ENCODE measurements at regions not wholly inside any gene's neighbourhood (a gene's known extent, or its start where the extent isn't known, plus 50 kb on each side); places are given as distances from the start of the nearest gene placed in this dataset.

DNA sequence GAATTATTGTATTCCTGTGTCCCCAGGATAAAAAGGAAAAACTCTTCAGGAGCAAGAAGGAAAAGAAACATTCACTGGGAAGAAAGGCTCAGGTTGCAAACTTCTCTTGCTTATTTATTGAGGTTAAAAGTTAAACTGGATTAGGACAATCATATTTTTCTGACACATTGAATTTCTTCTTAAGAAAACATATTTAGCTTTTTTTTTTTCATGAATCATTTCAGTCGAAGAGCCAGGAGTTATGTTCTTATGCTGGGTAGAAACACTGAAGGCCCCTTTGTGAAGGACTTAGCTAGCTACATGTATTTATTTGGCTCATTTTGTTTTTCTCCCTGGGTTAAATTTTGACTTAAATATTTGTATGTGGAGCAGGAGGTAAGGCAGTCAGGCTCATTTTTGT, 434.0 kb downstream of the KLF5 start:
- H3K9me3 ChIP-seq (replicated peaks in 1 of 2; ENCODE audit: control insufficient read depth in 1 of 2, insufficient read depth in 1 of 2, low read length in 2 of 2): peaks cover 7 to 10% of the 10 kb centered on the region in 2 donors
- no peaks in the 10 kb centered on the region for H3K4me1 ChIP-seq (ENCODE audit: control insufficient read depth in 1 of 2, insufficient read depth in 2 of 2, low read length in 2 of 2)
- H3K27me3 ChIP-seq (ENCODE audit: control insufficient read depth in 2 of 2, insufficient read depth in 2 of 2, low read length in 2 of 2): no peaks in the 10 kb centered on the region
- WGBS (ENCODE audit: insufficient coverage): no CpG with 5 or more reads among the region's 1 CpG
- DNase-seq: no peak
- Mint-ChIP-seq H3K9me3 (peaks cover 6 to 17% (median 7%) of the 10 kb centered on the region in 7 donors), H3K4me1 (no peaks in the 10 kb centered on the region), H3K27ac (no peak overlapping the region), H3K4me3 (no peak overlapping the region), H3K27me3 (ENCODE audit: low read depth in 3 of 3) (peaks cover 0 to 2% (median 0%) of the 10 kb centered on the region in 3 donors), H3K36me3 (no peaks in the 10 kb centered on the region)
- no peak overlapping the region for H3K4me2 ChIP-seq (replicated peaks; ENCODE audit: extremely low read depth, low read length, poor library complexity, severe bottlenecking)
- no peaks in the 10 kb centered on the region for H3K36me3 ChIP-seq (replicated peaks in 1 of 2; ENCODE audit: control insufficient read depth in 1 of 2, insufficient read depth in 2 of 2, low read length in 2 of 2)
- H3K9ac ChIP-seq (ENCODE audit: insufficient read depth, low read length, poor library complexity, severe bottlenecking): no peak overlapping the region
- H2AFZ ChIP-seq (ENCODE audit: insufficient read depth, low read depth, low read length, poor library complexity, severe bottlenecking): no peak overlapping the region
- TF ChIP-seq, protein P1, sequence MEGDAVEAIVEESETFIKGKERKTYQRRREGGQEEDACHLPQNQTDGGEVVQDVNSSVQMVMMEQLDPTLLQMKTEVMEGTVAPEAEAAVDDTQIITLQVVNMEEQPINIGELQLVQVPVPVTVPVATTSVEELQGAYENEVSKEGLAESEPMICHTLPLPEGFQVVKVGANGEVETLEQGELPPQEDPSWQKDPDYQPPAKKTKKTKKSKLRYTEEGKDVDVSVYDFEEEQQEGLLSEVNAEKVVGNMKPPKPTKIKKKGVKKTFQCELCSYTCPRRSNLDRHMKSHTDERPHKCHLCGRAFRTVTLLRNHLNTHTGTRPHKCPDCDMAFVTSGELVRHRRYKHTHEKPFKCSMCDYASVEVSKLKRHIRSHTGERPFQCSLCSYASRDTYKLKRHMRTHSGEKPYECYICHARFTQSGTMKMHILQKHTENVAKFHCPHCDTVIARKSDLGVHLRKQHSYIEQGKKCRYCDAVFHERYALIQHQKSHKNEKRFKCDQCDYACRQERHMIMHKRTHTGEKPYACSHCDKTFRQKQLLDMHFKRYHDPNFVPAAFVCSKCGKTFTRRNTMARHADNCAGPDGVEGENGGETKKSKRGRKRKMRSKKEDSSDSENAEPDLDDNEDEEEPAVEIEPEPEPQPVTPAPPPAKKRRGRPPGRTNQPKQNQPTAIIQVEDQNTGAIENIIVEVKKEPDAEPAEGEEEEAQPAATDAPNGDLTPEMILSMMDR (IDR thresholded peaks at IDR 0.05): no peak
- H3K79me2 ChIP-seq (ENCODE audit: insufficient read depth, low read length): no peaks in the 10 kb centered on the region
- H3K27ac ChIP-seq (ENCODE audit: low read depth in 1 of 2, low read length in 2 of 2): no peak overlapping the region
- no peaks in the 10 kb centered on the region for H4K20me1 ChIP-seq (ENCODE audit: insufficient read depth, low read length)
- intact Hi-C loops (cut with micrococcal nuclease): no loop called here
- no peak overlapping the region for H3K4me3 ChIP-seq (replicated peaks in 1 of 3; ENCODE audit: low read depth in 2 of 3, low read length in 3 of 3)

DNA sequence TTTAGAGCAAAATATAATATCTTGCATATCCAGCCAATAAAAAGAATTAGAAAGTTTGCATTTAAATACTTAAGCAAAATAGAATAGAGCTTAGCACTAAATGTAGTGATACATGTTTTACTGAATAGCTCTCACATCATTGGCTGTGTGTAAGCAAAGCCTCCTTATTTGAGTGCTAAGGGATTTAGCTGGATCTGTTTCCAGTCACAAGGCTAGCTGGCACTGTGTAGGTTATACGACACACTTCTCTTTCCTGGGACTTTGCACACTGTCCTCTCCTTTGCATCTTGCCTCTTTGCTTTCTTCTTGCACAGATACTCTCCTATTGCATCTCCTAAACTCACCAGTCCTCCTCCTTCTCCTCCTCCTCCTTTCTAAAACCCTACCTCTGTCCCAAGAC, 423.8 kb downstream of the KLF5 start:
- no peaks in the 10 kb centered on the region for H3K27me3 ChIP-seq (ENCODE audit: control insufficient read depth in 2 of 2, insufficient read depth in 2 of 2, low read length in 2 of 2)

More for the DNA sequence above, 423.8 kb downstream of the KLF5 start:
- H3K9me3 ChIP-seq (replicated peaks in 1 of 2; ENCODE audit: control insufficient read depth in 1 of 2, insufficient read depth in 1 of 2, low read length in 2 of 2): peaks cover 0 to 11% of the 10 kb centered on the region in 2 donors
- no peak overlapping the region for H3K9ac ChIP-seq (ENCODE audit: insufficient read depth, low read length, poor library complexity, severe bottlenecking)
- WGBS (ENCODE audit: insufficient coverage): 83% methylated on average over 1 of the region's 1 CpG
- H3K4me1 Mint-ChIP-seq: no peaks in the 10 kb centered on the region
- no peaks in the 10 kb centered on the region for H3K36me3 Mint-ChIP-seq
- intact Hi-C loops (cut with micrococcal nuclease): no loop called here
- peaks cover 3 to 12% (median 6%) of the 10 kb centered on the region in 7 donors for H3K9me3 Mint-ChIP-seq
- H3K27ac Mint-ChIP-seq: no peak overlapping the region
- no peak overlapping the region for H3K4me3 ChIP-seq (replicated peaks in 1 of 3; ENCODE audit: low read depth in 2 of 3, low read length in 3 of 3)
- H3K36me3 ChIP-seq (replicated peaks in 1 of 2; ENCODE audit: control insufficient read depth in 1 of 2, insufficient read depth in 2 of 2, low read length in 2 of 2): no peaks in the 10 kb centered on the region
- no peak overlapping the region for H3K4me3 Mint-ChIP-seq
- H3K27ac ChIP-seq (ENCODE audit: low read depth in 1 of 2, low read length in 2 of 2): no peak overlapping the region
- no peak overlapping the region for H2AFZ ChIP-seq (ENCODE audit: insufficient read depth, low read depth, low read length, poor library complexity, severe bottlenecking)
- H3K4me1 ChIP-seq (ENCODE audit: control insufficient read depth in 1 of 2, insufficient read depth in 2 of 2, low read length in 2 of 2): no peaks in the 10 kb centered on the region
- DNase-seq: no peak
- TF ChIP-seq, protein P1 (IDR thresholded peaks at IDR 0.05): no peak
- H3K27me3 Mint-ChIP-seq (ENCODE audit: low read depth in 3 of 3): peaks cover 0 to 4% (median 0%) of the 10 kb centered on the region in 3 donors
- H3K79me2 ChIP-seq (ENCODE audit: insufficient read depth, low read length): no peaks in the 10 kb centered on the region
- no peaks in the 10 kb centered on the region for H4K20me1 ChIP-seq (ENCODE audit: insufficient read depth, low read length)
- no peak overlapping the region for H3K4me2 ChIP-seq (replicated peaks; ENCODE audit: extremely low read depth, low read length, poor library complexity, severe bottlenecking)

All from CD14-positive monocyte (primary cell).